HG03457 (cell line): ENCODE measurements at regions not wholly inside any gene's neighbourhood (a gene's known extent, or its start where the extent isn't known, plus 50 kb on each side); places are given as distances from the start of the nearest gene placed in this dataset.

ENCODE experiments used
- ATAC-seq: cut with Tn5 transposase; IDR thresholded peaks from one replicate; pipeline ENCODE4 v1.9.1; 2021; ENCODE audit warnings: moderate number of reproducible peaks; ENCODE audit not compliant: unreplicated experiment

GRCh38 chr9:129252937-129253802 lies 75.1 kb upstream of the IER5L start:
- ATAC-seq: no peak

- no peak for ATAC-seq
Measured at GRCh38 chr9:129250786-129251185, 72.7 kb upstream of the IER5L start.

- ATAC-seq: no peak
Measured at GRCh38 chr9:129247285-129248153, 69.5 kb upstream of the IER5L start.

- no peak for ATAC-seq
Measured at GRCh38 chr9:129245276-129245675, 67.2 kb upstream of the IER5L start.

GRCh38 chr9:129242971-129243561 lies 65.0 kb upstream of the IER5L start:
- ATAC-seq: no peak

GRCh38 chr9:129242191-129242941 lies 64.3 kb upstream of the IER5L start:
- no peak for ATAC-seq

GRCh38 chr9:129241725-129242124 lies 63.7 kb upstream of the IER5L start:
- ATAC-seq: no peak

- no peak for ATAC-seq
Measured at GRCh38 chr9:129240581-129241211, 62.6 kb upstream of the IER5L start.

GRCh38 chr9:129239946-129240490 lies 62.0 kb upstream of the IER5L start:
- no peak for ATAC-seq

GRCh38 chr9:129237803-129238202 lies 59.7 kb upstream of the IER5L start:
- ATAC-seq: no peak

- no peak for ATAC-seq
Measured at GRCh38 chr9:129237164-129237611, 59.1 kb upstream of the IER5L start.

- ATAC-seq: no peak
Measured at GRCh38 chr9:129236441-129237145, 58.5 kb upstream of the IER5L start.

GRCh38 chr9:129235931-129236331 lies 57.9 kb upstream of the IER5L start:
- no peak for ATAC-seq

- ATAC-seq: no peak
Measured at GRCh38 chr9:129235041-129235930, 57.2 kb upstream of the IER5L start.

GRCh38 chr9:129234491-129234890 lies 56.4 kb upstream of the IER5L start:
- ATAC-seq: no peak

GRCh38 chr9:129232839-129233591 lies 55.0 kb upstream of the IER5L start:
- ATAC-seq: no peak

- no peak for ATAC-seq
Measured at GRCh38 chr9:129231759-129232158, 53.7 kb upstream of the IER5L start.
